Ishikawa (cell line): ENCODE measurements at regions not wholly inside any gene's neighbourhood (a gene's known extent, or its start where the extent isn't known, plus 50 kb on each side); places are given as distances from the start of the nearest gene placed in this dataset.

Source experiments
- CEBPB ChIP-seq: IDR thresholded peaks from 2 replicates; pipeline ENCODE4 v1.6.1; 2012
- CREB1 ChIP-seq: IDR thresholded peaks from 2 replicates; pipeline ENCODE4 v1.6.1; 2012; ENCODE audit warnings: low read depth
- EGR1 ChIP-seq: IDR thresholded peaks from 2 replicates; pipeline ENCODE4 v1.6.1; 2012
- EP300 ChIP-seq: IDR thresholded peaks from 2 replicates; pipeline ENCODE4 v1.6.1; 2012; ENCODE audit warnings: borderline replicate concordance
- FOXM1 ChIP-seq: IDR thresholded peaks from 2 replicates; pipeline ENCODE4 v1.6.1; 2012; ENCODE audit warnings: low read depth, borderline replicate concordance
- NFIC ChIP-seq: IDR thresholded peaks from 2 replicates; pipeline ENCODE4 v1.6.1; 2012
- RAD21 ChIP-seq: IDR thresholded peaks from 2 replicates; pipeline ENCODE4 v1.6.1; 2012; ENCODE audit warnings: low read depth
- TAF1 ChIP-seq: IDR thresholded peaks from 2 replicates; pipeline ENCODE4 v1.6.1; 2012; ENCODE audit warnings: low read depth, mild to moderate bottlenecking
- TCF12 ChIP-seq: IDR thresholded peaks from 2 replicates; pipeline ENCODE4 v1.6.1; 2012; ENCODE audit warnings: low read depth
- TEAD4 ChIP-seq: IDR thresholded peaks from 2 replicates; pipeline ENCODE4 v1.6.1; 2012
- YY1 ChIP-seq: IDR thresholded peaks from 2 replicates; pipeline ENCODE4 v1.6.1; 2012; ENCODE audit warnings: low read depth
- ZBTB7A ChIP-seq: IDR thresholded peaks from 2 replicates; pipeline ENCODE4 v1.6.1; 2012; ENCODE audit warnings: low read depth
- TF ChIP-seq, protein P1 (sequence below): IDR thresholded peaks from 2 replicates; pipeline ENCODE4 v1.6.1; 2012
- TF ChIP-seq, protein P2 (sequence below): IDR thresholded peaks from 2 replicates; pipeline ENCODE4 v1.6.1; 2012; ENCODE audit warnings: low read depth, mild to moderate bottlenecking
- TF ChIP-seq, protein P3 (sequence below): IDR thresholded peaks from 2 replicates; pipeline ENCODE4 v1.6.1; 2012

DNA sequence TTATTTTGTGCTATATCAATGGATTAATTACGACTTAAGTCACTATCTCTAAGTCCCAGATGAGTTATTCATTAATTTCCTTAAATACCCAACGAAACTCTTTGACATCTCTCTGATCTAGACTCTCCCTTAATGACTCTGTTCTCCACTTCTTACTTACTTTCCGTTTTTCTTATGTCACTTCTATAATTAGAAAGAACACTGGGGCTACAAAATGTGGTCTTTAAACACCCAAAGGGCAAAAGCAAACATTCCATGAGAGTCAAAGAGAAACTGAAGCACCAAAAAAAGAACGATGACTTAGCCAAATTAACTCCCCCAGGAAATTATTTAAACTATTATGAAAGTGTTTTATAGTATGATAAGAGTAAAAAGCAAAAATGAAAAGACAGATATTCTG lies 166.4 kb upstream of the UBE2E2 start:
- no peak for TF ChIP-seq RAD21
- no peak for TF ChIP-seq EGR1
- TF ChIP-seq CEBPB, result no peak
- TF ChIP-seq TCF12, result no peak
- no peak for TF ChIP-seq TEAD4
- TF ChIP-seq, protein P1, sequence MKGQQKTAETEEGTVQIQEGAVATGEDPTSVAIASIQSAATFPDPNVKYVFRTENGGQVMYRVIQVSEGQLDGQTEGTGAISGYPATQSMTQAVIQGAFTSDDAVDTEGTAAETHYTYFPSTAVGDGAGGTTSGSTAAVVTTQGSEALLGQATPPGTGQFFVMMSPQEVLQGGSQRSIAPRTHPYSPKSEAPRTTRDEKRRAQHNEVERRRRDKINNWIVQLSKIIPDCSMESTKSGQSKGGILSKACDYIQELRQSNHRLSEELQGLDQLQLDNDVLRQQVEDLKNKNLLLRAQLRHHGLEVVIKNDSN, result no peak
- no peak for TF ChIP-seq CREB1

DNA sequence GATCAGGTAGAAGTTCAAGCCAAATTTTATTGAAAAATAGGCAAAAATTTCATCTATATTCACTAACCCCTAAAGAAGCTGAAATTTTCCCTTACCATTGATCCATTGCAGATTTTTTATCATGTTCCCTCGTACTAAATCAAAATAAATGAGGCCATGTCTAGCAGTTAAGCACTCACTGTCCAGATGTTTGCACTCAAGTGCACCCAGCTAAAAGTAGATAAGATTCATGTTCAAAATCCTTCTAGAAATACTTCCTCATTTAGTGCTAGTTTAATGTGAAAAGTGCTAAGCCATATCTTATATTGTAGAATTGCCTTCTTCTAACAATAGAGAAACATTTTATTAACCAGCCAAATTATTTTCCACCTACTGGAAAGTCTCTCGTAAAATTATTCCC lies 164.7 kb upstream of the UBE2E2 start:
- TF ChIP-seq EGR1, result no peak
- TF ChIP-seq, protein P1, result no peak

DNA sequence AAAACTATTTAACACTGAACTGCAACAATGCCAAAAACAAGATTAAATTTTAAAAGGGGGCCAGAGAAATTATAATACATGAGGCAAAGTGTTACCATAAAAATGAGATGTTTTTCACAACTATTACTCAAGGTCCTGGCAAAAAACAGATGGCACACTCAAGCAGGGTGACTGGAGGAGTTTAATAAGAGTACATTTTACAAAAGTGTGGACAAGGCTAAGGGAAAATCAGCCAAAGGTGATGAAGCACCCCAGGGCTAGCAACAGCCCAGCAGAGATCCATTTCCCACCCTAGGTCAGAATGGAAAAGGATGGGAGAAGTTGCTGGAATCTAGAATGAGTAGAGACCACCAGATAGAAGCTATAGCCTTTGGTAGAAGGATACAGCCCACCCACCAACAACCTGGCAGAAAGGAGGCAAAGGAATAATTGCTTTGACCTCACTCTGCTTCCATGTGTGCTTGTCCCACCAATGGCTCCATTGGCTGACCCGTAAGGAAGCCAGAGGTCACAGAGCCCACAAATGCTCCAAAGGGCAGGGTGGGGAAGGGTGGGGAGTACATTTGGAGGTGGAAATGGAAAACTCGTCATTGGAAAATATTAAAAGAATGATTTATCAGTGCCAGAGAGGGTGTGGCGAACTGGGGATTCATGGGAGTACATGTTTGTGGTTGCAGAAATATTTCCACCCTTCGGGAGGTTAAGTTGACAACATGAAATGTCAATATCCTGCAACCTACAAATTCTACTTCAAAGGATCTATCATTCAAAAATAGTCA lies 161.0 kb upstream of the UBE2E2 start:
- no peak for TF ChIP-seq EGR1
- no peak for TF ChIP-seq YY1
- TF ChIP-seq EP300, result peak; percentile 55; the same call in 1 of the 2 replicates
- 0 out of 2 replicates have a peak, but pooled peaks have one; percentile 27 for TF ChIP-seq FOXM1

DNA sequence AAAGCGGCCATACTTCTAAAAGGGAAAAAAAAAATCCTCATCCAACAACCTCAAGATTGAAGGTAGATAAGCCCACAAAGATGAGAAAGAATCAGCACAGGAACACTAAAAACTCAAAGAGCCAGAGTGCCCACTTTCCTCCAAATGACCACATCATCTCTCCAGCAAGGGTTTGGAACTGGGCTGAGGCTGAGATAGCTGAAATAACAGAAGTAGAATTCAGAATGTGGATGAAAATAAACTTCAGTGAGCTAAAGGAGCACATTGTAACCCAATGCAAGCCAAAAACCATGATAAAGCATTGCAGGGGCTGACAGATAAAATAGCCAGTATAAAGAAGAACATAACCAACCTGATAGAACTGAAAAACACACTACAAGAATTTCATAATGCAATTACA lies 158.7 kb upstream of the UBE2E2 start:
- TF ChIP-seq TEAD4, result no peak
- TF ChIP-seq EGR1, result no peak
- no peak for TF ChIP-seq FOXM1
- TF ChIP-seq, protein P2, sequence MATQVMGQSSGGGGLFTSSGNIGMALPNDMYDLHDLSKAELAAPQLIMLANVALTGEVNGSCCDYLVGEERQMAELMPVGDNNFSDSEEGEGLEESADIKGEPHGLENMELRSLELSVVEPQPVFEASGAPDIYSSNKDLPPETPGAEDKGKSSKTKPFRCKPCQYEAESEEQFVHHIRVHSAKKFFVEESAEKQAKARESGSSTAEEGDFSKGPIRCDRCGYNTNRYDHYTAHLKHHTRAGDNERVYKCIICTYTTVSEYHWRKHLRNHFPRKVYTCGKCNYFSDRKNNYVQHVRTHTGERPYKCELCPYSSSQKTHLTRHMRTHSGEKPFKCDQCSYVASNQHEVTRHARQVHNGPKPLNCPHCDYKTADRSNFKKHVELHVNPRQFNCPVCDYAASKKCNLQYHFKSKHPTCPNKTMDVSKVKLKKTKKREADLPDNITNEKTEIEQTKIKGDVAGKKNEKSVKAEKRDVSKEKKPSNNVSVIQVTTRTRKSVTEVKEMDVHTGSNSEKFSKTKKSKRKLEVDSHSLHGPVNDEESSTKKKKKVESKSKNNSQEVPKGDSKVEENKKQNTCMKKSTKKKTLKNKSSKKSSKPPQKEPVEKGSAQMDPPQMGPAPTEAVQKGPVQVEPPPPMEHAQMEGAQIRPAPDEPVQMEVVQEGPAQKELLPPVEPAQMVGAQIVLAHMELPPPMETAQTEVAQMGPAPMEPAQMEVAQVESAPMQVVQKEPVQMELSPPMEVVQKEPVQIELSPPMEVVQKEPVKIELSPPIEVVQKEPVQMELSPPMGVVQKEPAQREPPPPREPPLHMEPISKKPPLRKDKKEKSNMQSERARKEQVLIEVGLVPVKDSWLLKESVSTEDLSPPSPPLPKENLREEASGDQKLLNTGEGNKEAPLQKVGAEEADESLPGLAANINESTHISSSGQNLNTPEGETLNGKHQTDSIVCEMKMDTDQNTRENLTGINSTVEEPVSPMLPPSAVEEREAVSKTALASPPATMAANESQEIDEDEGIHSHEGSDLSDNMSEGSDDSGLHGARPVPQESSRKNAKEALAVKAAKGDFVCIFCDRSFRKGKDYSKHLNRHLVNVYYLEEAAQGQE, result no peak
- no peak for TF ChIP-seq TAF1
- no peak for TF ChIP-seq ZBTB7A
- TF ChIP-seq CREB1, result no peak
- TF ChIP-seq, protein P1, result no peak
- TF ChIP-seq EP300, result no peak
- TF ChIP-seq CEBPB, result no peak
- no peak for TF ChIP-seq RAD21
- TF ChIP-seq, protein P3, sequence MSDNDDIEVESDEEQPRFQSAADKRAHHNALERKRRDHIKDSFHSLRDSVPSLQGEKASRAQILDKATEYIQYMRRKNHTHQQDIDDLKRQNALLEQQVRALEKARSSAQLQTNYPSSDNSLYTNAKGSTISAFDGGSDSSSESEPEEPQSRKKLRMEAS, result no peak
- no peak for TF ChIP-seq YY1

DNA sequence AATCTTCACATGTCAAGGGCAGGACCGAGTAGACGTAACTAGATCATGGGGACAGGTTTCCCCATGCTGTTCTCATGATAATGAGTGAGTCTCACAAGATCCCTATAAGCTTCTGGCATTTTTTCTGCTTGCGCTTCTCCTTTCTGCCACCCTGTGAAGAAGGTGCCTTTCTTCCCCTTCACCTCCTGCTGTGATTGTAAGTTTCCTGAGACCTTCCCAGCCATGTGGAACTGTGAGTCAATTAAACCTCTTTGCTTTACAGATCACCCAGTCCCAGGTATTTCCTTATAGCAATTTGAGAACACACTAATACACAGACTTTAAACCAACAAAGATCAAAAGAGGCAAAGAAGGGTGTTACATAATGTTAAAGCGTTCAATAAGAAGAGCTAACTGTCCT lies 156.6 kb upstream of the UBE2E2 start:
- TF ChIP-seq EP300 (peak; percentile 52; the same call in 1 of the 2 replicates), ZBTB7A (no peak), RAD21 (no peak), NFIC (no peak), FOXM1 (no peak), CREB1 (no peak), TEAD4 (0 out of 2 replicates have a peak, but pooled peaks have one; percentile 24), TCF12 (no peak), YY1 (no peak), CEBPB (no peak), TAF1 (no peak)
- TF ChIP-seq, protein P1, result no peak
- TF ChIP-seq, protein P2, result no peak
